K562 (cell line): ENCODE measurements at regions not wholly inside any gene's neighbourhood (a gene's known extent, or its start where the extent isn't known, plus 50 kb on each side); places are given as distances from the start of the nearest gene placed in this dataset.

ENCODE experiments used
- ATAC-seq: fragments of 200-7000 bp; cut with Tn5 transposase; 3 replicates; pipeline ENCODE4 v1.9.1; 2020; ENCODE audit warnings: moderate library complexity
- BruUV-seq: library from RNA; stranded (reverse); fragments of 400-500 nt; replicated peaks from 2 replicates; lab custom pipeline; 2021; lab: Mats Ljungman, UMichigan
- CTCF ChIA-PET: fragments of 300-600 bp; formaldehyde crosslinking; extraction: SDS; loops from one replicate; lab custom pipeline; 2021; ENCODE audit warnings: low intra/inter-chr PET ratio; lab: Yijun Ruan, JAX
- POLR2A ChIA-PET: fragments of 300-600, 350-650 bp; sonication (Branson Sonifier 250); formaldehyde crosslinking; extraction: SDS; loops from one replicate; lab custom pipeline; 2021; ENCODE audit warnings: antibody characterized with exemption, inconsistent platforms; lab: Yijun Ruan, JAX
- DNase-seq, 4 experiments: peaks; one replicate each; pipeline versions ENCODE4 v3.0.0 to v3.0.0-alpha.2; 2011 to 2018; ENCODE audit warnings: low spot score in 3 of 4, mixed read lengths in 3 of 4; ENCODE audit errors: extremely low read depth in 1 of 4
- FAIRE-seq: peaks from 2 replicates; lab custom pipeline; 2011; peaks lifted over from hg19 to GRCh38; lab: Jason Lieb, UNC
- H2AFZ ChIP-seq: 2 replicates; pipeline ENCODE4 v1.6.0; 2011; ENCODE audit warnings: low read depth, low read length, control low read depth, inconsistent platforms
- H3K27ac ChIP-seq: fragments of 200-600 bp; 3 replicates; pipeline ENCODE4 v1.8.0; 2011; ENCODE audit warnings: low read depth, mild to moderate bottlenecking, control low read depth, inconsistent platforms, low read length, moderate library complexity, mixed read lengths; ENCODE audit errors: extremely low read depth
- H3K27me3 ChIP-seq, 2 experiments: fragments of 300-600 bp in 1 of 2; 2 replicates in 1 of 2; 3 replicates in 1 of 2; pipeline versions ENCODE4 v1.6.0 to v1.8.0; 2011; ENCODE audit warnings: inconsistent platforms in 2 of 2, low read length in 2 of 2, mild to moderate bottlenecking in 1 of 2, mixed read lengths in 1 of 2, moderate library complexity in 1 of 2; ENCODE audit not compliant: control insufficient read depth in 2 of 2, insufficient read depth in 2 of 2
- H3K36me3 ChIP-seq: fragments of 300-600 bp; 3 replicates; pipeline ENCODE4 v1.8.0; 2011; ENCODE audit warnings: mild to moderate bottlenecking, low read length, inconsistent platforms; ENCODE audit not compliant: control insufficient read depth, insufficient read depth
- H3K4me1 ChIP-seq, 2 experiments: fragments of 200-600 bp in 1 of 2; replicated peaks in 1 of 2; 2 replicates in 1 of 2; 3 replicates in 1 of 2; pipeline versions ENCODE4 v1.5.1 to v1.8.0; 2011; ENCODE audit warnings: inconsistent platforms in 2 of 2, low read length in 2 of 2, mild to moderate bottlenecking in 1 of 2, mixed read lengths in 1 of 2, moderate library complexity in 1 of 2; ENCODE audit not compliant: control insufficient read depth in 2 of 2, insufficient read depth in 2 of 2
- H3K4me2 ChIP-seq: 2 replicates; pipeline ENCODE4 v1.6.1; 2011; ENCODE audit warnings: low read length, control low read depth, inconsistent platforms, mixed read lengths; ENCODE audit not compliant: insufficient read depth
- H3K4me3 ChIP-seq: fragments of 200-600 bp; sonication (generic), shearing (Covaris generic); 2 replicates; pipeline ENCODE4 v1.5.1; 2016; ENCODE audit warnings: control low read depth, inconsistent platforms
- H3K79me2 ChIP-seq: fragments of 200-600 bp; 3 replicates; pipeline ENCODE4 v1.8.0; 2011; ENCODE audit warnings: low read length, inconsistent platforms; ENCODE audit not compliant: control insufficient read depth, insufficient read depth
- H3K9ac ChIP-seq, 2 experiments: 2 replicates each; pipeline versions ENCODE4 v1.6.0 to v1.6.1; 2011; ENCODE audit warnings: low read depth in 2 of 2, low read length in 2 of 2, control low read depth in 1 of 2, inconsistent platforms in 1 of 2, mild to moderate bottlenecking in 1 of 2, mixed read lengths in 1 of 2; ENCODE audit not compliant: insufficient read depth in 1 of 2
- H3K9me1 ChIP-seq: one replicate; pipeline ENCODE4 v1.6.0; 2011; ENCODE audit warnings: inconsistent platforms, mild to moderate bottlenecking, low read length, moderate library complexity; ENCODE audit not compliant: control insufficient read depth, insufficient read depth
- H3K9me3 ChIP-seq: replicated peaks from 2 replicates; pipeline ENCODE4 v1.5.1; 2011; ENCODE audit warnings: low read depth, low read length, inconsistent platforms; ENCODE audit not compliant: control insufficient read depth, insufficient read depth
- H4K20me1 ChIP-seq: replicated peaks from 2 replicates; pipeline ENCODE4 v1.6.1; 2011; ENCODE audit warnings: low read length, inconsistent platforms, mixed read lengths; ENCODE audit not compliant: control insufficient read depth, insufficient read depth
- ATF3 ChIP-seq, 2 experiments: fragments of 450-650 bp in 1 of 2; sonication (generic) in 1 of 2; formaldehyde crosslinking in 1 of 2; IDR thresholded peaks in 1 of 2; conservative IDR thresholded peaks in 1 of 2; 2 replicates each; pipeline versions ENCODE4 v1.6.1 to v1.8.1; 2016 to 2023; ENCODE audit warnings: mild to moderate bottlenecking in 2 of 2, moderate library complexity in 2 of 2, inconsistent platforms in 1 of 2, missing genetic modification reagents in 1 of 2
- FOXK1 ChIP-seq: sonication (generic); formaldehyde crosslinking; IDR thresholded peaks from 2 replicates; pipeline ENCODE4 v1.8.0; 2022; ENCODE audit warnings: missing genetic modification reagents, mild to moderate bottlenecking, borderline replicate concordance
- GTF2F1 ChIP-seq: IDR thresholded peaks from 2 replicates; pipeline ENCODE4 v1.6.1; 2011; ENCODE audit warnings: low read depth, low read length, improper control_type of control experiment
- NBN ChIP-seq: fragments of 450-650 bp; IDR thresholded peaks from 2 replicates; pipeline ENCODE4 v1.6.1; 2016; ENCODE audit warnings: low read depth, mild to moderate bottlenecking
- TRIM28 ChIP-seq: fragments of 450-650 bp; IDR thresholded peaks from 2 replicates; pipeline ENCODE4 v1.6.1; 2017
- ZNF24 ChIP-seq: fragments of 450-650 bp; IDR thresholded peaks from 2 replicates; pipeline ENCODE4 v1.6.1; 2016
- ZNF77 ChIP-seq: fragments of 250-450 bp; sonication (Bioruptor Pico); IDR thresholded peaks from 2 replicates; pipeline ENCODE4 v1.5.0; 2020
- ZNF778 ChIP-seq: fragments of 450-650 bp; formaldehyde crosslinking; IDR thresholded peaks from 2 replicates; pipeline ENCODE4 v1.4.0; 2020; ENCODE audit warnings: mild to moderate bottlenecking, moderate library complexity
- WGBS: fragments of 100-300 bp; shearing (Covaris generic); methylation state at CpG from one replicate; pipeline ENCODE4 v1.1.6; 2016; ENCODE audit warnings: low coverage, mixed read lengths; ENCODE audit not compliant: insufficient coverage; ENCODE audit errors: missing lambda C conversion rate; 5-methylcytosine and 5-hydroxymethylcytosine counted together
- in situ Hi-C: fragments of 300-500 bp; cut with MboI; formaldehyde crosslinking; loops from 4 replicates; pipeline ENCODE4 v1.15.0; 2018; ENCODE audit warnings: inconsistent platforms, mixed read lengths
- intact Hi-C: fragments of 100-400 bp; cut with micrococcal nuclease; formaldehyde crosslinking; loops from 2 replicates; pipeline ENCODE4 v1.14.2; 2022
- TF ChIP-seq, protein P1 (sequence below): IDR thresholded peaks from 3 replicates; pipeline ENCODE4 v1.6.1; 2011; ENCODE audit warnings: borderline replicate concordance, mild to moderate bottlenecking; ENCODE audit not compliant: insufficient read length, insufficient read depth

- no peak overlapping the region for H3K4me3 ChIP-seq
- POLR2A ChIA-PET = interaction anchor here (0.8 kb wide), 1 partner anchor 988 kb away, joined by 3 read pairs; no protein-coding TSS in a partner anchor
- BruUV-seq = no TSS peak
- no peaks in the 10 kb centered on the region for H3K9me1 ChIP-seq
- H3K9ac ChIP-seq = no peak overlapping the region
- no peaks in the 10 kb centered on the region for H3K79me2 ChIP-seq
- H2AFZ ChIP-seq = no peak overlapping the region
- H3K27me3 ChIP-seq = no peaks in the 10 kb centered on the region
- in situ Hi-C loops = no loop called here
- no peak for TF ChIP-seq ZNF24
- TF ChIP-seq, protein P1, sequence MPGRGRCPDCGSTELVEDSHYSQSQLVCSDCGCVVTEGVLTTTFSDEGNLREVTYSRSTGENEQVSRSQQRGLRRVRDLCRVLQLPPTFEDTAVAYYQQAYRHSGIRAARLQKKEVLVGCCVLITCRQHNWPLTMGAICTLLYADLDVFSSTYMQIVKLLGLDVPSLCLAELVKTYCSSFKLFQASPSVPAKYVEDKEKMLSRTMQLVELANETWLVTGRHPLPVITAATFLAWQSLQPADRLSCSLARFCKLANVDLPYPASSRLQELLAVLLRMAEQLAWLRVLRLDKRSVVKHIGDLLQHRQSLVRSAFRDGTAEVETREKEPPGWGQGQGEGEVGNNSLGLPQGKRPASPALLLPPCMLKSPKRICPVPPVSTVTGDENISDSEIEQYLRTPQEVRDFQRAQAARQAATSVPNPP = no peak
- TF ChIP-seq, all 486 proteins: peak for 0
- CTCF ChIA-PET = no interaction called here
- intact Hi-C loops = no loop called here
- DNase-seq (no peak), ATAC-seq (no peak), FAIRE-seq (no peak)
- Histone ChIP-seq H3K36me3 (no peaks in the 10 kb centered on the region), H4K20me1 (no peaks in the 10 kb centered on the region), H3K9me3 (no peaks in the 10 kb centered on the region), H3K27ac (no peak overlapping the region), H3K4me2 (no peak overlapping the region), H3K4me1 (no peaks in the 10 kb centered on the region)
Observed at GRCh38 chr3:190990898-190991297, 128.4 kb upstream of the GMNC start.

DNA sequence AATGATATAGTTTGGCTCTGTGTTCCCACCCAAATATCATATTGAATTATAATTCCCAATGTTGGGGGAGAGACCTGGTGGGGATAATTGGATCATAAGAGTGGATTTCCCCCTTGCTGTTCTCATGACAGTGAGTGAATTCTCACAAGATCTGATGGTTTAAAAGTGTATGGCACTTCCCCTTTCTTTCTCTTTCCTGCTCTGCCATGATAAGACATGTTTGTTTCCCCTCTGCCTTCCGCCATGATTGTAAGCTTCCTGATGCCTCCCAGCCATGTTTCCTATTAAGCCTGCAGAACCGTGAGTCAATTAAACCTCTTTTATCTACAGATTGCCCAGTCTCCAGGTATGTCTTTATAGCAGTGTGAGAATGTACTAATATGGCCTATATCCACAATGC lies 126.7 kb upstream of the GMNC start:
- Histone ChIP-seq H3K9me1 (no peaks in the 10 kb centered on the region), H3K27me3 (no peaks in the 10 kb centered on the region), H3K9me3 (no peaks in the 10 kb centered on the region), H3K4me3 (no peak overlapping the region), H3K4me2 (no peak overlapping the region), H3K27ac (no peak overlapping the region), H3K79me2 (no peaks in the 10 kb centered on the region), H3K36me3 (no peaks in the 10 kb centered on the region), H3K4me1 (no peaks in the 10 kb centered on the region), H3K9ac (no peak overlapping the region), H2AFZ (no peak overlapping the region), H4K20me1 (no peaks in the 10 kb centered on the region)
- FAIRE-seq (no peak), ATAC-seq (no peak), DNase-seq (no peak)
- in situ Hi-C loops = no loop called here
- POLR2A ChIA-PET = interaction anchor here (0.6 kb wide), 1 partner anchor 720 kb away, joined by 3 read pairs; no protein-coding TSS in a partner anchor
- CTCF ChIA-PET = no interaction called here
- WGBS = 0% methylated on average over 2 of the region's 2 CpGs
- intact Hi-C loops = no loop called here
- no TSS peak for BruUV-seq
- TF ChIP-seq FOXK1 (CRISPR knock-in tag) = no peak
- no peak for TF ChIP-seq GTF2F1
- TF ChIP-seq TRIM28 = no peak
- TF ChIP-seq ATF3 (IDR thresholded peaks at IDR 0.05) = no peak
- TF ChIP-seq ATF3 (CRISPR knock-in tag; conservative IDR thresholded peaks at IDR 0.05) = no peak
- TF ChIP-seq NBN = no peak
- no peak for TF ChIP-seq ZNF77 (CRISPR knock-in tag)
- no peak for TF ChIP-seq ZNF778 (CRISPR knock-in tag)
